ENCODE measurements at regions not wholly inside any gene's neighbourhood (a gene's known extent, or its start where the extent isn't known, plus 50 kb on each side); places are given as distances from the start of the nearest gene placed in this dataset.

GRCh38 chr2:41728788-41729338 is 319.0 kb upstream of the PKDCC start:
- H3K27me3 ChIP-seq (ENCODE audit: control insufficient read depth, insufficient read depth, low read length), result no peaks in the 10 kb centered on the region
- DNase-seq (ENCODE audit: low read depth in 2 of 2), result no peak
- no peak overlapping the region for H3K27ac ChIP-seq (ENCODE audit: insufficient read depth, low read length)
- no peak overlapping the region for H2AFZ ChIP-seq (ENCODE audit: low read length)
- no peaks in the 10 kb centered on the region for H3K4me1 ChIP-seq (ENCODE audit: control insufficient read depth, extremely low read depth, insufficient read depth, low read length)
- no peak overlapping the region for H3K4me3 ChIP-seq (replicated peaks in 1 of 4; ENCODE audit: control extremely low read depth in 1 of 4, insufficient read depth in 1 of 4, low read depth in 3 of 4, low read length in 4 of 4)
- TF ChIP-seq EZH2 (IDR thresholded peaks at IDR 0.05; ENCODE audit: low read length, missing control alignments) (no peak), CTCF (conservative IDR thresholded peaks at IDR 0.05 in 1 of 2, IDR thresholded peaks at IDR 0.05 in 1 of 2; ENCODE audit: low read depth in 1 of 2, low read length in 2 of 2) (no peak)
- no peak overlapping the region for H3K4me2 ChIP-seq (ENCODE audit: extremely low read depth, insufficient read depth, low read length)
- no peaks in the 10 kb centered on the region for H4K20me1 ChIP-seq (ENCODE audit: control insufficient read depth, extremely low read depth, insufficient read depth, low read length)
- H3K9ac ChIP-seq (ENCODE audit: insufficient read depth, low read length), result no peak overlapping the region
- H3K36me3 ChIP-seq (ENCODE audit: control insufficient read depth, insufficient read depth, low read length), result no peaks in the 10 kb centered on the region
- H3K79me2 ChIP-seq (ENCODE audit: control insufficient read depth, insufficient read depth, low read length), result no peaks in the 10 kb centered on the region
- no peaks in the 10 kb centered on the region for H3K9me3 ChIP-seq (ENCODE audit: control insufficient read depth, insufficient read depth, low read depth, low read length)

- Histone ChIP-seq H2AFZ (ENCODE audit: low read length) (no peak overlapping the region), H4K20me1 (ENCODE audit: control insufficient read depth, extremely low read depth, insufficient read depth, low read length) (no peaks in the 10 kb centered on the region), H3K27ac (ENCODE audit: insufficient read depth, low read length) (no peak overlapping the region), H3K27me3 (ENCODE audit: control insufficient read depth, insufficient read depth, low read length) (no peaks in the 10 kb centered on the region), H3K36me3 (ENCODE audit: control insufficient read depth, insufficient read depth, low read length) (no peaks in the 10 kb centered on the region), H3K9me3 (ENCODE audit: control insufficient read depth, insufficient read depth, low read depth, low read length) (no peaks in the 10 kb centered on the region), H3K9ac (ENCODE audit: insufficient read depth, low read length) (no peak overlapping the region), H3K79me2 (ENCODE audit: control insufficient read depth, insufficient read depth, low read length) (no peaks in the 10 kb centered on the region), H3K4me1 (ENCODE audit: control insufficient read depth, extremely low read depth, insufficient read depth, low read length) (no peaks in the 10 kb centered on the region), H3K4me2 (ENCODE audit: extremely low read depth, insufficient read depth, low read length) (no peak overlapping the region), H3K4me3 (replicated peaks in 1 of 4; ENCODE audit: control extremely low read depth in 1 of 4, insufficient read depth in 1 of 4, low read depth in 3 of 4, low read length in 4 of 4) (no peak overlapping the region)
- TF ChIP-seq EZH2 (IDR thresholded peaks at IDR 0.05; ENCODE audit: low read length, missing control alignments) (no peak), CTCF (conservative IDR thresholded peaks at IDR 0.05 in 1 of 2, IDR thresholded peaks at IDR 0.05 in 1 of 2; ENCODE audit: low read depth in 1 of 2, low read length in 2 of 2) (no peak)
- DNase-seq (ENCODE audit: low read depth in 2 of 2), result no peak
These were observed 317.9 kb upstream of the PKDCC start for GRCh38 chr2:41729800-41730364.

GRCh38 chr2:41735006-41735405 is 312.8 kb upstream of the PKDCC start:
- Histone ChIP-seq H3K27ac (ENCODE audit: insufficient read depth, low read length) (no peak overlapping the region), H3K9me3 (ENCODE audit: control insufficient read depth, insufficient read depth, low read depth, low read length) (no peaks in the 10 kb centered on the region), H3K79me2 (ENCODE audit: control insufficient read depth, insufficient read depth, low read length) (no peaks in the 10 kb centered on the region), H3K4me2 (ENCODE audit: extremely low read depth, insufficient read depth, low read length) (no peak overlapping the region), H4K20me1 (ENCODE audit: control insufficient read depth, extremely low read depth, insufficient read depth, low read length) (no peaks in the 10 kb centered on the region), H3K4me3 (replicated peaks in 1 of 4; ENCODE audit: control extremely low read depth in 1 of 4, insufficient read depth in 1 of 4, low read depth in 3 of 4, low read length in 4 of 4) (no peak overlapping the region), H3K4me1 (ENCODE audit: control insufficient read depth, extremely low read depth, insufficient read depth, low read length) (no peaks in the 10 kb centered on the region), H3K27me3 (ENCODE audit: control insufficient read depth, insufficient read depth, low read length) (no peaks in the 10 kb centered on the region), H3K36me3 (ENCODE audit: control insufficient read depth, insufficient read depth, low read length) (no peaks in the 10 kb centered on the region), H3K9ac (ENCODE audit: insufficient read depth, low read length) (no peak overlapping the region), H2AFZ (ENCODE audit: low read length) (no peak overlapping the region)
- TF ChIP-seq CTCF (conservative IDR thresholded peaks at IDR 0.05 in 1 of 2, IDR thresholded peaks at IDR 0.05 in 1 of 2; ENCODE audit: low read depth in 1 of 2, low read length in 2 of 2) (no peak), EZH2 (IDR thresholded peaks at IDR 0.05; ENCODE audit: low read length, missing control alignments) (no peak)
- no peak for DNase-seq (ENCODE audit: low read depth in 2 of 2)

Measured in fibroblast of lung (primary cell).